ENCODE measurements at regions not wholly inside any gene's neighbourhood (a gene's known extent, or its start where the extent isn't known, plus 50 kb on each side); places are given as distances from the start of the nearest gene placed in this dataset.

GRCh38 chr2:47309952-47310800 is 58.9 kb upstream of the EPCAM start:
- H3K18ac ChIP-seq (ENCODE audit: low read depth, low read length): peak overlapping the region; percentile 71
- ChIA-PET POLR2A (ENCODE audit: unreplicated experiment) (no interaction called here), CTCF (interaction anchor here (1.0 kb wide), 1 partner anchor 18 kb away, joined by 3 read pairs; no protein-coding TSS in a partner anchor)
- in situ Hi-C loops (cut with MboI; ENCODE audit: low sequenced_read_pairs) (no loop called here), dilution Hi-C loops (cut with HindIII; ENCODE audit: low sequenced_read_pairs, unreplicated experiment) (no loop called here), intact Hi-C loops (cut with micrococcal nuclease) (no loop called here)
- no peaks in the 10 kb centered on the region for H3K36me3 ChIP-seq (ENCODE audit: control insufficient read depth, insufficient read depth, low read length)
- H3K56ac ChIP-seq (ENCODE audit: extremely low read depth, insufficient read depth, low read length): no peak overlapping the region
- no peak overlapping the region for H2BK5ac ChIP-seq (ENCODE audit: low read depth, low read length, poor library complexity, severe bottlenecking)
- H3K9me3 ChIP-seq (ENCODE audit: control insufficient read depth, insufficient read depth, low read length): no peaks in the 10 kb centered on the region
- peak overlapping the region; percentile 48; the same call in 1 of the 3 replicates for H2BK15ac ChIP-seq (ENCODE audit: low read depth, low read length)
- no peak overlapping the region for H3K27ac ChIP-seq (ENCODE audit: insufficient read depth, low read length)
- peak overlapping the region; percentile 17 for H4K5ac ChIP-seq (ENCODE audit: low read depth, low read length)
- peaks cover 0 to 3% of the 10 kb centered on the region in 2 experiments; a peak in 1 of 4 replicates for H3K79me1 ChIP-seq (ENCODE audit: low read depth in 1 of 2, low read length in 2 of 2)
- peak overlapping the region; percentile 53 for H2BK120ac ChIP-seq (ENCODE audit: low read depth, low read length)
- H2AK5ac ChIP-seq (ENCODE audit: low read depth, low read length): peak overlapping the region; percentile 90; the same call in 1 of the 2 replicates
- no TSS peak for BruUV-seq (replicated peaks)
- H3K4me1 ChIP-seq (ENCODE audit: control insufficient read depth, insufficient read depth, low read length): peaks cover 16% of the 10 kb centered on the region
- no peak overlapping the region for H2AK9ac ChIP-seq (replicated peaks; ENCODE audit: low read depth, low read length, poor library complexity)
- no peak overlapping the region for H3K9ac ChIP-seq (ENCODE audit: low read depth, low read length)
- ATAC-seq (ENCODE audit: low read depth) (peak; percentile 40; the same call in 1 of the 2 replicates), DNase-seq (peak; percentile 51)
- peak overlapping the region; percentile 64 for H2AFZ ChIP-seq (replicated peaks; ENCODE audit: low read length, poor library complexity)
- H3K27me3 ChIP-seq (ENCODE audit: control insufficient read depth, insufficient read depth, low read length): no peaks in the 10 kb centered on the region
- H4K20me1 ChIP-seq (ENCODE audit: insufficient read depth, low read length): no peaks in the 10 kb centered on the region
- H3K9me1 ChIP-seq (ENCODE audit: insufficient read depth, low read length): peaks cover 10% of the 10 kb centered on the region; the same call in 1 of the 2 replicates
- peak overlapping the region; percentile 15; the same call in 1 of the 2 replicates for H3K23ac ChIP-seq (ENCODE audit: low read depth, low read length)
- H3K4me3 ChIP-seq (ENCODE audit: insufficient read depth, low read depth, low read length): no peak overlapping the region
- 0 out of 4 replicates have a peak overlapping the region, but pooled peaks of 1 of the 2 experiments have one; percentile 18 for H4K8ac ChIP-seq (ENCODE audit: low read depth in 2 of 2, low read length in 2 of 2)
- H2BK20ac ChIP-seq (ENCODE audit: low read depth, low read length): peak overlapping the region; percentile 31; the same call in 1 of the 2 replicates
- no peak overlapping the region for H3K4me2 ChIP-seq (ENCODE audit: low read depth, low read length)
- H3K4ac ChIP-seq (ENCODE audit: low read depth, low read length): peak overlapping the region; percentile 46
- WGBS, 2 experiments (ENCODE audit: extremely low coverage in 2 of 2, insufficient read length in 1 of 2): no CpG with 5 or more reads among the region's 9 CpGs
- no peak for TF ChIP-seq SMC3 (IDR thresholded peaks at IDR 0.05; ENCODE audit: low read depth, low read length)
- peak; percentile 82 for TF ChIP-seq CEBPB (IDR thresholded peaks at IDR 0.05; ENCODE audit: low read depth, low read length)
- no peak for TF ChIP-seq CHD1 (IDR thresholded peaks at IDR 0.05; ENCODE audit: low read depth, low read length)
- TF ChIP-seq ELK1 (IDR thresholded peaks at IDR 0.05; ENCODE audit: borderline replicate concordance, low read depth, low read length): no peak
- no peak overlapping the region; the same call in 1 of the 2 replicates for H3K14ac ChIP-seq (replicated peaks; ENCODE audit: low read depth, low read length)
- H4K91ac ChIP-seq (ENCODE audit: insufficient read depth, low read depth, low read length): peak overlapping the region; percentile 50

Data from IMR-90 (cell line).